ENCODE measurements at regions not wholly inside any gene's neighbourhood (a gene's known extent, or its start where the extent isn't known, plus 50 kb on each side); places are given as distances from the start of the nearest gene placed in this dataset.
A peak's percentile ranks its signal among the peaks of the same experiment; 100 is the strongest.
"Not testable (repeated sequence)": the region's sequence is repeated elsewhere in the genome, so short reads cannot be mapped to it uniquely, and the experiment has no call there.

GRCh38 chr4:20065952-20066351 lies 185.8 kb upstream of the SLIT2 start:
- H3K27ac Mint-ChIP-seq: no peak overlapping the region
- peaks cover 4% of the 10 kb centered on the region for H3K9me3 Mint-ChIP-seq
- no peaks in the 10 kb centered on the region for H3K36me3 Mint-ChIP-seq
- no peak for DNase-seq (ENCODE audit: low spot score in 2 of 2, unreplicated experiment in 2 of 2)
- peaks cover 12% of the 10 kb centered on the region for H3K4me1 Mint-ChIP-seq
- no peak overlapping the region for H3K4me3 Mint-ChIP-seq
- TF ChIP-seq, protein P1, sequence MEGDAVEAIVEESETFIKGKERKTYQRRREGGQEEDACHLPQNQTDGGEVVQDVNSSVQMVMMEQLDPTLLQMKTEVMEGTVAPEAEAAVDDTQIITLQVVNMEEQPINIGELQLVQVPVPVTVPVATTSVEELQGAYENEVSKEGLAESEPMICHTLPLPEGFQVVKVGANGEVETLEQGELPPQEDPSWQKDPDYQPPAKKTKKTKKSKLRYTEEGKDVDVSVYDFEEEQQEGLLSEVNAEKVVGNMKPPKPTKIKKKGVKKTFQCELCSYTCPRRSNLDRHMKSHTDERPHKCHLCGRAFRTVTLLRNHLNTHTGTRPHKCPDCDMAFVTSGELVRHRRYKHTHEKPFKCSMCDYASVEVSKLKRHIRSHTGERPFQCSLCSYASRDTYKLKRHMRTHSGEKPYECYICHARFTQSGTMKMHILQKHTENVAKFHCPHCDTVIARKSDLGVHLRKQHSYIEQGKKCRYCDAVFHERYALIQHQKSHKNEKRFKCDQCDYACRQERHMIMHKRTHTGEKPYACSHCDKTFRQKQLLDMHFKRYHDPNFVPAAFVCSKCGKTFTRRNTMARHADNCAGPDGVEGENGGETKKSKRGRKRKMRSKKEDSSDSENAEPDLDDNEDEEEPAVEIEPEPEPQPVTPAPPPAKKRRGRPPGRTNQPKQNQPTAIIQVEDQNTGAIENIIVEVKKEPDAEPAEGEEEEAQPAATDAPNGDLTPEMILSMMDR (IDR thresholded peaks at IDR 0.05; ENCODE audit: unreplicated experiment): no peak
- H3K27me3 Mint-ChIP-seq (ENCODE audit: low read depth): peaks cover 2% of the 10 kb centered on the region

DNA sequence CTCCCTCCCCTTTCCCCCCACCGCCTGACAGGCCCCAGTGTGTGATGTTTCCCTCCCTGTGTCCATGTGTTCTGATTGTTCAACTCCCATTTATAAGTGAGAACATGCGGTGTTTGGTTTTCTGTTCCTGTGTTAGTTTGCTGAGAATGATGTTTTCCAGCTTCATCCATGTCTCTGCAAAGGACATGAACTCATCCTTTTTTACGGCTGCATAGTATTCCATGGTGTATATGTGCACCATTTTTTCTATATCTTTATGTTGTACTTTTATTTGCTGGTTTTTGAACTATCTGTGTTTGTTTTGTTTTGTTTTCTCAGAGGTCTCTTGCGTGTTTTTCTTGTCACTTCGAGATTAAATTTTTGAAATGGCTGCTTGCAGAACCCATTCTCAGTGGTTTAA lies 188.8 kb upstream of the SLIT2 start:
- not testable (repeated sequence) for DNase-seq (ENCODE audit: low spot score in 2 of 2, unreplicated experiment in 2 of 2); H3K9me3 Mint-ChIP-seq

GRCh38 chr4:20062054-20062453 lies 189.7 kb upstream of the SLIT2 start:
- DNase-seq (ENCODE audit: low spot score in 2 of 2, unreplicated experiment in 2 of 2): no peak
- Mint-ChIP-seq H3K36me3 (no peaks in the 10 kb centered on the region), H3K9me3 (peaks cover 4% of the 10 kb centered on the region), H3K27ac (peak overlapping the region; percentile 6), H3K27me3 (ENCODE audit: low read depth) (peaks cover 5% of the 10 kb centered on the region), H3K4me3 (no peak overlapping the region), H3K4me1 (peaks cover 25% of the 10 kb centered on the region)
- TF ChIP-seq, protein P1 (IDR thresholded peaks at IDR 0.05; ENCODE audit: unreplicated experiment): no peak

More for the DNA sequence above, 188.8 kb upstream of the SLIT2 start:
- not testable (repeated sequence) for H3K27ac Mint-ChIP-seq; H3K27me3 Mint-ChIP-seq (ENCODE audit: low read depth); H3K4me3 Mint-ChIP-seq; H3K36me3 Mint-ChIP-seq
- peaks cover 19% of the 10 kb centered on the region for H3K4me1 Mint-ChIP-seq

DNA sequence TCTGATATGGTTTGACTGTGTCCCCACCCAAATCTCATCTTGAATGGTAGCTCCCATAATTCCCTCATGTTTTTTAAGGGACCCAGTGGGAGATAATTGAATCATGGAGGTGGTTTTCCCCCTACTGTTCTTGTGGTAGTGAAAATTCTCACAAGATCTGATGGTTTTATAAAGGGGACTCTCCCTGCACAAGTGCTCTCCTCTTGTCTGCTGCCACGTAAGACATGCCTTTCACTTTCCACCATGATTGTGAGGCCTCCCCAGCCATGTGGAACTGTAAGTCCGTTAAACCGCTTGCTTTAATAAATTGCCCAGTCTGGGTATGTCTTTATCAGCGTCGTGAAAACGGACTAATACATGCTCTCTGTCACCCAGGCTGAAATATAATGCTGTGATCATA lies 200.9 kb upstream of the SLIT2 start:
- H3K9me3 Mint-ChIP-seq: no peaks in the 10 kb centered on the region
- no peak for DNase-seq (ENCODE audit: low spot score in 2 of 2, unreplicated experiment in 2 of 2)
- peaks cover 24% of the 10 kb centered on the region for H3K4me1 Mint-ChIP-seq
- H3K27me3 Mint-ChIP-seq (ENCODE audit: low read depth): no peaks in the 10 kb centered on the region
- H3K4me3 Mint-ChIP-seq: no peak overlapping the region
- no peaks in the 10 kb centered on the region for H3K36me3 Mint-ChIP-seq
- TF ChIP-seq, protein P1 (IDR thresholded peaks at IDR 0.05; ENCODE audit: unreplicated experiment): no peak
- no peak overlapping the region for H3K27ac Mint-ChIP-seq

DNA sequence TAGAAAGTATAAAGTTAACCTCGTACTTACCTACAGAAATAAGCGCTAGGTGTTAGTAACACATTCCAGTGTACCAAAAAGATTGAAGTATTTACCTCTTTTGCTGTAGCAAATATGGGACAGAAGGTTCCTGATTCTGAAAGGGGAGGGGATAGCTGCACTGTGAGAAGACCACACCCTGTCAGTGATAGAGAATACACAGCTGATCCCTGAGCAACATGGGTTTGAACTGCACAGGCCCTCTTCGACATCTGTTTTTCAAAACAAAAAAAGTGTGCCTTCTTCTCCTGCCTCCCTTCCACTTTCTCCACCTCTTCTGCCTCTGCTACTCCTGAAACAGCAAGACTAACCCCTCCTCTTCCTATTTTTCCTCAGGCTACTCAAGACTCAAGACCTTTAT lies 201.8 kb upstream of the SLIT2 start:
- Mint-ChIP-seq H3K27ac (no peak overlapping the region), H3K9me3 (no peaks in the 10 kb centered on the region), H3K27me3 (ENCODE audit: low read depth) (no peaks in the 10 kb centered on the region), H3K4me1 (peaks cover 31% of the 10 kb centered on the region), H3K36me3 (no peaks in the 10 kb centered on the region), H3K4me3 (no peak overlapping the region)
- TF ChIP-seq, protein P1 (IDR thresholded peaks at IDR 0.05; ENCODE audit: unreplicated experiment): no peak
- no peak for DNase-seq (ENCODE audit: low spot score in 2 of 2, unreplicated experiment in 2 of 2)

DNA sequence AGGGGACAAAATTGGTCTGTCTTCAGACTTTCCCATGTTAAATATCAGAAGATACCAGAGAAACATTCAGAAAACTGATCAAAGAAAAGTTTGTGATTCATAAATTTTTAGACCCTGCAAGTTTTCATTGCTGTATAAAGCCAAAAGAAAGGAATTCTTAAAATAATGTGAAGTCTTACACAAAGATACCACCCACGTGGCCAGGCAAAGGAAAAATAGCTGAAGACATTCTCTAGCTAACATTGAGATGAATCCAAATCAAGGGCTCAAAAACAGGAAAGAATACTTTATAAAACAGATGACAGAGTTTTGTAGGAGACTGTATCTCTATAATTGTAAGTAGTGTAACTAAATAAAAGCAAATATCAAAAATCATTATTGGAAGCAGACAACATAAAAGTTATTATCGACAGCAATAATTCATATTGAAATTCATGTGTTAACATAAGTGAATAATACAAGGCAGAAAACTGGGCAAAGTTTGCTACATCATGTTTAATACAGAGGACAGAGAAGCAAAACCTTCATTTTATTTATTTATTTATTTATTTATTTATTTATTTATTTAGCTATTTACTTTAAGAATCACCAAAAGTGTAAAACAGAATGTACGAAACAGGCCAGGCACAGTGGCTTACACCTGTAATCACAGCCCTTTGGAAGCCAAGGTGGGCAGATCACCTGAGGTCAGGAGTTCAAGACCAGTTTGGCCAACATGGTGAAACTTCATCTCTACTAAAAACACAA lies 204.6 kb upstream of the SLIT2 start:
- peak overlapping the region; percentile 13 for H3K27ac Mint-ChIP-seq
- H3K27me3 Mint-ChIP-seq (ENCODE audit: low read depth): no peaks in the 10 kb centered on the region
- TF ChIP-seq, protein P1 (IDR thresholded peaks at IDR 0.05; ENCODE audit: unreplicated experiment): no peak

More for the DNA sequence above, 204.6 kb upstream of the SLIT2 start:
- no peak overlapping the region for H3K4me3 Mint-ChIP-seq
- no peaks in the 10 kb centered on the region for H3K36me3 Mint-ChIP-seq
- H3K9me3 Mint-ChIP-seq: no peaks in the 10 kb centered on the region
- H3K4me1 Mint-ChIP-seq: peaks cover 56% of the 10 kb centered on the region
- DNase-seq (ENCODE audit: low spot score in 2 of 2, unreplicated experiment in 2 of 2): no peak
